Skeletal muscle tissue (tissue), 3 donors: ENCODE measurements at regions not wholly inside any gene's neighbourhood (a gene's known extent, or its start where the extent isn't known, plus 50 kb on each side); places are given as distances from the start of the nearest gene placed in this dataset.
"Not testable (repeated sequence)": the region's sequence is repeated elsewhere in the genome, so short reads cannot be mapped to it uniquely, and the experiment has no call there.

Source experiments
- H3K27ac ChIP-seq: one replicate; pipeline ENCODE4 v1.7.0; 2013; ENCODE audit warnings: mild to moderate bottlenecking, low read depth, low read length, inconsistent platforms
- H3K27me3 ChIP-seq, 3 donors: one replicate each; pipeline ENCODE4 v1.7.0; 2013; ENCODE audit warnings: low read length in 3 of 3; ENCODE audit not compliant: control insufficient read depth in 3 of 3, insufficient read depth in 3 of 3
- H3K36me3 ChIP-seq, 3 donors: one replicate each; pipeline ENCODE4 v1.7.0; 2013; ENCODE audit warnings: low read length in 3 of 3; ENCODE audit not compliant: control insufficient read depth in 3 of 3, insufficient read depth in 3 of 3
- H3K4me1 ChIP-seq, 3 donors: one replicate each; pipeline ENCODE4 v1.7.0; 2013; ENCODE audit warnings: low read length in 3 of 3, mild to moderate bottlenecking in 3 of 3; ENCODE audit not compliant: control insufficient read depth in 3 of 3, insufficient read depth in 3 of 3
- H3K4me3 ChIP-seq, 3 donors: one replicate each; pipeline ENCODE4 v1.7.0; 2013; ENCODE audit warnings: low read length in 3 of 3
- H3K9ac ChIP-seq, 3 donors: one replicate each; pipeline ENCODE4 v1.7.0; 2013; ENCODE audit warnings: low read length in 3 of 3, mild to moderate bottlenecking in 3 of 3, moderate library complexity in 2 of 3, low read depth in 1 of 3
- H3K9me3 ChIP-seq, 3 donors: one replicate each; pipeline ENCODE4 v1.7.0; 2013; ENCODE audit warnings: low read length in 3 of 3; ENCODE audit not compliant: control insufficient read depth in 3 of 3
- donor health status: Osteomylitis.

DNA sequence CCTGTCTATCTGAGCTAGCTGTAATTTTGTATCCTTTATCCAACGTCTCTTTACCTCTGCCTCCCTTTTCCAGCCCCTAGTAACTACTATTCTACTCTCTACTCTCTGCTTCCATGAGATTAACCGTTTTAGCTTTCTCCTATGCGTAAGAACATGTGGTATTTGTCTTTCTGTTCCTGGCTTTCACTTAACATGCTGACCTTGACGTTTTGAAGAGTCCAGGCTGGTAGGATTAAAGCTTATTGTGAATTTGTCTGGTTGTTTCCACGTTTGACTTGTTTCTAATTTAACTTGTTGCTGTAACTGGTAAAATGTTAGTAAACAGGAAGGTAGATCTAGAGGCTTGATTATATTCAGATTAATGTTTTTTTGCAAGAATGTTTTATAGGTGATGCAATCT is 385.3 kb downstream of the PSAT1 start:
- H3K4me3 ChIP-seq: no peak overlapping the region
- H3K36me3 ChIP-seq: no peaks in the 10 kb centered on the region
- H3K27me3 ChIP-seq: no peaks in the 10 kb centered on the region
- no peaks in the 10 kb centered on the region for H3K9me3 ChIP-seq
- H3K27ac ChIP-seq: no peak overlapping the region
- H3K4me1 ChIP-seq: no peaks in the 10 kb centered on the region
- H3K9ac ChIP-seq: no peak overlapping the region

- Histone ChIP-seq H3K27me3 (no peaks in the 10 kb centered on the region), H3K9me3 (no peaks in the 10 kb centered on the region), H3K4me1 (no peaks in the 10 kb centered on the region), H3K36me3 (no peaks in the 10 kb centered on the region), H3K4me3 (no peak overlapping the region), H3K9ac (no peak overlapping the region), H3K27ac (no peak overlapping the region)
These were observed 388.5 kb downstream of the PSAT1 start for GRCh38 chr9:78685471-78685870.

GRCh38 chr9:78688796-78689195 is 391.9 kb downstream of the PSAT1 start:
- no peaks in the 10 kb centered on the region for H3K27me3 ChIP-seq
- H3K9me3 ChIP-seq: no peaks in the 10 kb centered on the region
- no peaks in the 10 kb centered on the region for H3K36me3 ChIP-seq
- H3K9ac ChIP-seq: no peak overlapping the region
- no peak overlapping the region for H3K27ac ChIP-seq
- no peaks in the 10 kb centered on the region for H3K4me1 ChIP-seq
- H3K4me3 ChIP-seq: no peak overlapping the region

- no peak overlapping the region for H3K9ac ChIP-seq
- H3K4me1 ChIP-seq: no peaks in the 10 kb centered on the region
- no peaks in the 10 kb centered on the region for H3K36me3 ChIP-seq
- no peaks in the 10 kb centered on the region for H3K27me3 ChIP-seq
- H3K9me3 ChIP-seq: peaks cover 0 to 2% (median 0%) of the 10 kb centered on the region in 3 donors
- H3K4me3 ChIP-seq: no peak overlapping the region
- no peak overlapping the region for H3K27ac ChIP-seq
These were observed 394.6 kb downstream of the PSAT1 start for GRCh38 chr9:78691542-78691941.

DNA sequence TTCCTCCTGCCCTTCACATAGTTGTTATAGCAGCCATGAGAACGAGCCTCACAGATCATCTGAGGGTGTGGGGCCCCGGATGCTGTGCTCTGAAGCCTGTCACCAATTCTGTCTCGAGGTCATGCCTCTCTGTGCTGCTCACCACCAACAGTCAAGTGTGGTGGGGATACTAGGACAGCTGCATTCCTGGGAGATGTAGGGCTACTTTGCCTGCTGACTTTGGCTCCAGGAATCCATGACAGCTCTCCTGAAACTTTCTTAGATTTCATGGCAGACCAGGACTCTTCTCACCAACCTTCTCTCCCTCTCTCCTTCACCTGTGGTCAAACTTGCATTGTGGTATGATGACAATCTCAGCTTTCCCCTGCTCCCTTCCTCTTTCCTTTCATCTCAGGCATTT is 395.9 kb downstream of the PSAT1 start:
- no peaks in the 10 kb centered on the region for H3K36me3 ChIP-seq
- no peak overlapping the region for H3K9ac ChIP-seq

GRCh38 chr9:78694974-78695373 is 398.0 kb downstream of the PSAT1 start:
- no peaks in the 10 kb centered on the region for H3K36me3 ChIP-seq
- no peak overlapping the region for H3K9ac ChIP-seq
- H3K9me3 ChIP-seq: peaks cover 0 to 2% (median 0%) of the 10 kb centered on the region in 3 donors
- no peaks in the 10 kb centered on the region for H3K27me3 ChIP-seq
- H3K4me1 ChIP-seq: no peaks in the 10 kb centered on the region
- no peak overlapping the region for H3K27ac ChIP-seq
- no peak overlapping the region for H3K4me3 ChIP-seq

More for the DNA sequence above, 395.9 kb downstream of the PSAT1 start:
- Histone ChIP-seq H3K4me3 (no peak overlapping the region), H3K27ac (no peak overlapping the region), H3K4me1 (no peaks in the 10 kb centered on the region), H3K27me3 (no peaks in the 10 kb centered on the region), H3K9me3 (peaks cover 0 to 2% (median 0%) of the 10 kb centered on the region in 3 donors)

- Histone ChIP-seq H3K9ac (no peak overlapping the region), H3K4me3 (no peak overlapping the region), H3K36me3 (no peaks in the 10 kb centered on the region)
These were observed 398.6 kb downstream of the PSAT1 start for GRCh38 chr9:78695519-78695918.

DNA sequence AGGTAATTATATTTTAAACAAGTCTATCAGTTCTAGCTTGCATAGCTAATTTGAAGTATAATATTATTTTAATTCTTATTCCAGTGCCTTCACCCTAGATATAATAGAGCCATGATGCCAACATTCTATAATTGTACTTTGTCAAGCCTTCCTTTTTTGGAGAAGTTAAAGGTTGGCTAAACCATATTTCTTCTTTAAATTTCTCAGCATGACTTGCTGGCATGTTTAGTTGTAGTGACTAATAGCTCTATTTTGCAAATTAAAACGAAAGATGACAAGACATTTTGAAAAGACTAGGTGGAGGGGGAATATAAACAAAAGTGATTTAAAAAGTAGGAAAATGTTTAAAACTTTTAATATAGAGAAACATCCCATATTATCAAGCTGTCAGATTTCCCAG is 400.7 kb downstream of the PSAT1 start:
- Histone ChIP-seq H3K4me3 (no peak overlapping the region), H3K36me3 (no peaks in the 10 kb centered on the region), H3K27ac (no peak overlapping the region), H3K4me1 (no peaks in the 10 kb centered on the region), H3K27me3 (no peaks in the 10 kb centered on the region), H3K9me3 (peaks cover 0 to 2% (median 0%) of the 10 kb centered on the region in 3 donors), H3K9ac (no peak overlapping the region)

More at GRCh38 chr9:78695519-78695918, 398.6 kb downstream of the PSAT1 start:
- H3K9me3 ChIP-seq: peaks cover 0 to 2% (median 0%) of the 10 kb centered on the region in 3 donors
- H3K27ac ChIP-seq: no peak overlapping the region
- no peaks in the 10 kb centered on the region for H3K27me3 ChIP-seq
- H3K4me1 ChIP-seq: no peaks in the 10 kb centered on the region

DNA sequence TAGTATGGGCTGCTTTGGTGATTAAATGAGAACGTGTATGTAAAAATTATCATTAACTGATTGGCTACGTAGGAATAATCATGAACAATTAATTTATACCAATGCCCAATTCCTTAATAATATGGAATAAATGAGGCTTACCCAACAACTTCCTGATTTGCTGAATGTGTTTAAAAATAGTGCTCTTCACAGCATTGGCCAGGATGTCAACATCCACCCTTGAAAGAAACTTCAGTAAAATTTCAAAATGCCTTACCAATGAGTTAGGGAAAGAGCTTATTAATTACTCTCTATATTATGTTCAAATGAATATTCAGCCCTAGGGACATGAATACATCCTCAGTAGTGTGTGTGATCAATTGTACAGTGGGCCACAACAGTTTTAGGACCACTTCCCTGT is 401.4 kb downstream of the PSAT1 start:
- Histone ChIP-seq H3K9me3 (peaks cover 0 to 2% (median 0%) of the 10 kb centered on the region in 3 donors), H3K27ac (no peak overlapping the region), H3K9ac (no peak overlapping the region), H3K36me3 (no peaks in the 10 kb centered on the region), H3K27me3 (no peaks in the 10 kb centered on the region), H3K4me1 (no peaks in the 10 kb centered on the region), H3K4me3 (no peak overlapping the region)

- H3K9ac ChIP-seq, H3K4me3 ChIP-seq, H3K27me3 ChIP-seq, H3K27ac ChIP-seq, H3K9me3 ChIP-seq, H3K36me3 ChIP-seq, H3K4me1 ChIP-seq: not testable (repeated sequence)
These were observed 402.3 kb downstream of the PSAT1 start for GRCh38 chr9:78699217-78699616.

GRCh38 chr9:78704153-78704552 is 407.2 kb downstream of the PSAT1 start:
- not testable (repeated sequence) for H3K36me3 ChIP-seq, H3K9ac ChIP-seq, H3K27ac ChIP-seq, H3K9me3 ChIP-seq, H3K27me3 ChIP-seq, H3K4me1 ChIP-seq, H3K4me3 ChIP-seq
